ENCODE measurements at regions not wholly inside any gene's neighbourhood (a gene's known extent, or its start where the extent isn't known, plus 50 kb on each side); places are given as distances from the start of the nearest gene placed in this dataset.

DNA sequence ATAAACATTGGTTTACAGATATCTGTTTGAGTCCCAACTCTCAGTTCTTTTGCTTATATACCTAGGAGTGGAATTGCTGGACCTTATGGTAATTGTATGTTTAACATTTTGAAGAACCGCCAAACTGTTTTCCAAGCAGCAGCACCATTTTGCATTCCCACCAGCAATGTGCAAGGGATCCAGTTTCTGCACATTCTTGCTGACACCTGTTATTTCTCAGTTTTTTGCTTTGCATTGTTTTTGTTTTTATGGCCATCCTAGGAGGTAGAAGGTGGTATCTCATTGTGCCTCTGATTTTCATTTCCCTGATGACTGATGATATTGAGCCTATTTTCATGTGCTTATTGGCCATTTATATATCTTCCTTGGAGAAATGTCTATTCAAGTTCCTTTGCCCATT is 71.2 kb downstream of the MCFD2 start:
- TF ChIP-seq, protein P1, sequence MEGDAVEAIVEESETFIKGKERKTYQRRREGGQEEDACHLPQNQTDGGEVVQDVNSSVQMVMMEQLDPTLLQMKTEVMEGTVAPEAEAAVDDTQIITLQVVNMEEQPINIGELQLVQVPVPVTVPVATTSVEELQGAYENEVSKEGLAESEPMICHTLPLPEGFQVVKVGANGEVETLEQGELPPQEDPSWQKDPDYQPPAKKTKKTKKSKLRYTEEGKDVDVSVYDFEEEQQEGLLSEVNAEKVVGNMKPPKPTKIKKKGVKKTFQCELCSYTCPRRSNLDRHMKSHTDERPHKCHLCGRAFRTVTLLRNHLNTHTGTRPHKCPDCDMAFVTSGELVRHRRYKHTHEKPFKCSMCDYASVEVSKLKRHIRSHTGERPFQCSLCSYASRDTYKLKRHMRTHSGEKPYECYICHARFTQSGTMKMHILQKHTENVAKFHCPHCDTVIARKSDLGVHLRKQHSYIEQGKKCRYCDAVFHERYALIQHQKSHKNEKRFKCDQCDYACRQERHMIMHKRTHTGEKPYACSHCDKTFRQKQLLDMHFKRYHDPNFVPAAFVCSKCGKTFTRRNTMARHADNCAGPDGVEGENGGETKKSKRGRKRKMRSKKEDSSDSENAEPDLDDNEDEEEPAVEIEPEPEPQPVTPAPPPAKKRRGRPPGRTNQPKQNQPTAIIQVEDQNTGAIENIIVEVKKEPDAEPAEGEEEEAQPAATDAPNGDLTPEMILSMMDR (conservative IDR thresholded peaks at IDR 0.05; ENCODE audit: low read length) = no peak
- no peak for TF ChIP-seq EZH2phosphoT487 (IDR thresholded peaks at IDR 0.05; ENCODE audit: borderline replicate concordance, low read depth, low read length)

Data from OCI-LY7 (cell line).